B cell (primary cell): ENCODE measurements at regions not wholly inside any gene's neighbourhood (a gene's known extent, or its start where the extent isn't known, plus 50 kb on each side); places are given as distances from the start of the nearest gene placed in this dataset.

Source experiments
- CTCF ChIP-seq: fragments of 200-600 bp; IDR thresholded peaks from one replicate; pipeline ENCODE4 v1.8.0; 2022; ENCODE audit warnings: antibody characterized with exemption, mild to moderate bottlenecking
- EZH2 ChIP-seq: IDR thresholded peaks from 2 replicates; pipeline ENCODE4 v1.6.1; 2012; ENCODE audit warnings: borderline replicate concordance, low read depth, mild to moderate bottlenecking, moderate library complexity, low read length; ENCODE audit not compliant: insufficient read depth, poor library complexity, severe bottlenecking

GRCh38 chrX:497186-498014, 110.7 kb upstream of the PPP2R3B start:
- TF ChIP-seq CTCF (no peak), EZH2 (no peak)
